ENCODE measurements at regions not wholly inside any gene's neighbourhood (a gene's known extent, or its start where the extent isn't known, plus 50 kb on each side); places are given as distances from the start of the nearest gene placed in this dataset.

- peak overlapping the region in 1 of 8 donors; percentile 12 for H3K4me3 Mint-ChIP-seq
- H3K4me1 Mint-ChIP-seq: peaks cover 0 to 17% (median 8%) of the 10 kb centered on the region in 3 donors
- no peak for DNase-seq
- ATAC-seq (ENCODE audit: low read depth in 2 of 2): no peak
- H3K9me3 Mint-ChIP-seq: peaks cover 0 to 5% (median 2%) of the 10 kb centered on the region in 7 donors
- H3K27me3 Mint-ChIP-seq: no peaks in the 10 kb centered on the region
- H3K27ac Mint-ChIP-seq: no peak overlapping the region
- peaks cover 0 to 4% of the 10 kb centered on the region in 2 donors for H3K36me3 Mint-ChIP-seq
Measured at GRCh38 chr2:3126171-3126910, 251.3 kb downstream of the EIPR1 start.

DNA sequence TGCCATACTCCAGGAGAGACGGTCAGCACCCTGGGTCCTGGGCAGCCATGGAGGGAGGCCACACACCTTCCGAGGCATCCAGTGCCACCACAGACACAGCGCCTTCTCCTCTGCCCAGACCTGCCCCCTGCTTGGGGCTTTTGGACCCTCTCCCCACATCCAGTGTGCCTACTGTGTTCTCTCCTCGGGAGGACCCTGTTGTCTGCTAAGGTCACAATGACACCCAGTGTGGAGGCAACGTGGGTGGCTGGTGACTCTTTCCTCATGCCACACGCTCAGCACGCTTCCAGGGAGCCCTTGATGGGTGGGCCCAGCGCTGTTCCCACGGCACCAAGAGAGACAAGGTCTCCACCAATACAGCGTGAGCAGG lies 251.9 kb downstream of the EIPR1 start:
- no peak overlapping the region for H3K4me3 Mint-ChIP-seq
- DNase-seq (no peak), ATAC-seq (ENCODE audit: low read depth in 2 of 2) (no peak)
- H3K9me3 Mint-ChIP-seq: peaks cover 0 to 5% (median 2%) of the 10 kb centered on the region in 7 donors
- H3K27me3 Mint-ChIP-seq: no peaks in the 10 kb centered on the region
- peaks cover 0 to 15% (median 8%) of the 10 kb centered on the region in 3 donors for H3K4me1 Mint-ChIP-seq
- H3K36me3 Mint-ChIP-seq: peaks cover 0 to 4% of the 10 kb centered on the region in 2 donors
- H3K27ac Mint-ChIP-seq: peak overlapping the region in 1 of 6 donors; percentile 56

GRCh38 chr2:3125001-3125760 lies 252.4 kb downstream of the EIPR1 start:
- Mint-ChIP-seq H3K27me3 (no peaks in the 10 kb centered on the region), H3K4me1 (peaks cover 0 to 12% (median 8%) of the 10 kb centered on the region in 3 donors), H3K27ac (peak overlapping the region in 2 of 6 donors; percentile 48 to 56), H3K4me3 (no peak overlapping the region), H3K9me3 (peaks cover 0 to 6% (median 3%) of the 10 kb centered on the region in 7 donors), H3K36me3 (peaks cover 0 to 4% of the 10 kb centered on the region in 2 donors)
- DNase-seq: no peak
- ATAC-seq (ENCODE audit: low read depth in 2 of 2): no peak

DNA sequence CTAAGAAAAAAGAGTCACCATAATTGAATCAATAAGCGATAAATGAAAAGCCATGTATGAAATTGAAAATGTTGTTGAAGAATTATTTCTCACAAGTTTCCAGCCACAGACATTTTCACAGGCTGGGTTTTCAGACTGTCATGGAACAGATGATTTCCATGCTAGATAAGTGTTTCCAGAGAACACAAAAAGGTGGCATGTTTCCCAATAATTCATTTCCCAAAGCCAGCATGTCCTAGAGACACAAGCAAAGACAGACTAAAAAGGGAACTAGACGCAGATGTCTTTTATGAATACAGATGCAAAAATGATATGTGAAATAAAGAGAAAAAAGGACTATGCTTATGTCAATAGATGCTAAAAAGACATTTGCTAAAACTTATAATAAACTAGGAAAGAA lies 255.1 kb downstream of the EIPR1 start:
- Mint-ChIP-seq H3K4me1 (peaks cover 0 to 12% (median 8%) of the 10 kb centered on the region in 3 donors), H3K27ac (no peak overlapping the region), H3K27me3 (no peaks in the 10 kb centered on the region), H3K36me3 (peaks cover 0 to 4% of the 10 kb centered on the region in 2 donors), H3K4me3 (no peak overlapping the region), H3K9me3 (peaks cover 2 to 9% (median 5%) of the 10 kb centered on the region in 7 donors)
- DNase-seq: no peak
- no peak for ATAC-seq (ENCODE audit: low read depth in 2 of 2)

- Mint-ChIP-seq H3K4me3 (no peak overlapping the region), H3K36me3 (peaks cover 0 to 4% of the 10 kb centered on the region in 2 donors), H3K27me3 (no peaks in the 10 kb centered on the region), H3K4me1 (peaks cover 0 to 4% (median 0%) of the 10 kb centered on the region in 3 donors), H3K27ac (no peak overlapping the region), H3K9me3 (peaks cover 2 to 9% (median 5%) of the 10 kb centered on the region in 7 donors)
- ATAC-seq (ENCODE audit: low read depth in 2 of 2) (no peak), DNase-seq (no peak)
Measured at GRCh38 chr2:3121601-3122000, 256.0 kb downstream of the EIPR1 start.

GRCh38 chr2:3117650-3118216 lies 259.9 kb downstream of the EIPR1 start:
- Mint-ChIP-seq H3K4me1 (peaks cover 0 to 9% (median 0%) of the 10 kb centered on the region in 3 donors), H3K27ac (peak overlapping the region in 1 of 6 donors; percentile 89), H3K4me3 (no peak overlapping the region), H3K9me3 (peaks cover 2 to 9% (median 5%) of the 10 kb centered on the region in 7 donors), H3K27me3 (no peaks in the 10 kb centered on the region), H3K36me3 (peaks cover 0 to 4% of the 10 kb centered on the region in 2 donors)
- ATAC-seq (ENCODE audit: low read depth in 2 of 2) (no peak), DNase-seq (no peak)

DNA sequence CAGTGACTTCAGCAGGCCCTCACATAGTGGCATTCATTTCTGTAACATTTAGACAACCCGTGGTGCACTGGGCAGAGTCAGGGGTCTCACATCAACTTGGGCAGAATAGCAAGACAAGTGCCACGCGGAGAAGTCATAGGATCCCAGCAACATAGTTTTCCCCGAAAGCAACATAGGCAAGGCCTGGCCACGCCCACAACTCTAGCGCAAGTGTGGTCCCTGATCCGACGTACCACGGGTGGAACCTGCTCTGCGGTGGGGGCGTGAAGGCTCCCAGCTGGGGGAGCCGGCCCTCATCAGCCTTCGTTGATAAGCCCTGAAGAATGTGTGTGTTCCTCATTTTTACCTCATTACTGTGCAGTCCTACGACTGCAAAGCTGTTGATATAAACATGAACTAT lies 261.2 kb downstream of the EIPR1 start:
- Mint-ChIP-seq H3K4me3 (no peak overlapping the region), H3K27me3 (no peaks in the 10 kb centered on the region), H3K27ac (no peak overlapping the region), H3K9me3 (peaks cover 1 to 5% (median 3%) of the 10 kb centered on the region in 7 donors), H3K36me3 (peaks cover 0 to under 1% of the 10 kb centered on the region in 2 donors), H3K4me1 (peaks cover 0 to 11% (median 0%) of the 10 kb centered on the region in 3 donors)
- DNase-seq (no peak), ATAC-seq (ENCODE audit: low read depth in 2 of 2) (no peak)

GRCh38 chr2:3115301-3116042 lies 262.1 kb downstream of the EIPR1 start:
- Mint-ChIP-seq H3K9me3 (peaks cover 0 to 5% (median 3%) of the 10 kb centered on the region in 7 donors), H3K4me3 (peak overlapping the region in 1 of 8 donors; percentile 55), H3K36me3 (no peaks in the 10 kb centered on the region), H3K27me3 (no peaks in the 10 kb centered on the region), H3K4me1 (peaks cover 0 to 11% (median 0%) of the 10 kb centered on the region in 3 donors), H3K27ac (no peak overlapping the region)
- no peak for ATAC-seq (ENCODE audit: low read depth in 2 of 2)
- no peak for DNase-seq

GRCh38 chr2:3114406-3115185 lies 263.0 kb downstream of the EIPR1 start:
- H3K27ac Mint-ChIP-seq: no peak overlapping the region
- no peaks in the 10 kb centered on the region for H3K9me3 Mint-ChIP-seq
- no peak for ATAC-seq (ENCODE audit: low read depth in 2 of 2)
- no peak overlapping the region for H3K4me3 Mint-ChIP-seq
- H3K27me3 Mint-ChIP-seq: no peaks in the 10 kb centered on the region
- H3K4me1 Mint-ChIP-seq: peaks cover 0 to 11% (median 0%) of the 10 kb centered on the region in 3 donors
- DNase-seq: no peak
- H3K36me3 Mint-ChIP-seq: no peaks in the 10 kb centered on the region

- ATAC-seq (ENCODE audit: low read depth in 2 of 2) (no peak), DNase-seq (no peak)
- Mint-ChIP-seq H3K36me3 (no peaks in the 10 kb centered on the region), H3K27ac (no peak overlapping the region), H3K4me1 (peaks cover 0 to 11% (median 0%) of the 10 kb centered on the region in 3 donors), H3K9me3 (peaks cover 0 to 2% (median 0%) of the 10 kb centered on the region in 7 donors), H3K27me3 (no peaks in the 10 kb centered on the region), H3K4me3 (no peak overlapping the region)
Measured at GRCh38 chr2:3113769-3114168, 263.8 kb downstream of the EIPR1 start.

- Mint-ChIP-seq H3K4me3 (no peak overlapping the region), H3K36me3 (no peaks in the 10 kb centered on the region), H3K9me3 (peaks cover 0 to 2% (median 0%) of the 10 kb centered on the region in 7 donors), H3K27me3 (no peaks in the 10 kb centered on the region), H3K27ac (no peak overlapping the region), H3K4me1 (peaks cover 0 to 11% (median 0%) of the 10 kb centered on the region in 3 donors)
- ATAC-seq (ENCODE audit: low read depth in 2 of 2) (no peak), DNase-seq (no peak)
Measured at GRCh38 chr2:3113122-3113521, 264.5 kb downstream of the EIPR1 start.

DNA sequence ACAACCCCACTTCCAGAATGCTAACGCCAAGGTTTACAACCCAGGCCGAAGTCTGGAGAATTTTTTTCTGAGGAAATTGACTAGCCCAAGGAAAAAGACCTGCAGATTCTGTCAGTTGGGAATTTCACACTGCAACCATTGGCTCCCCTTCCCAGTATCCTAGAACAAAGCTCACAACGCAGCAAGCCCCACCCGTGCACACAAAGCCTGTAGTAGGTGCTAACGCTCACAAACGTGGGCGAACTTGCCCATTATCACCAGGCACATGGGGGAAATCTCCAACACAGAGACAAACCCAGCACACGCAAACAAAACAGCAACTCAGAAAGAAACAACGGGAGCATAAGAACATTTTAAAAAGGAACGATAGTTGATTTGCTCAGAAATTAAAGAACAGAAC lies 265.1 kb downstream of the EIPR1 start:
- no peaks in the 10 kb centered on the region for H3K36me3 Mint-ChIP-seq
- no peaks in the 10 kb centered on the region for H3K27me3 Mint-ChIP-seq
- no peak overlapping the region for H3K4me3 Mint-ChIP-seq
- no peak for DNase-seq
- no peak for ATAC-seq (ENCODE audit: low read depth in 2 of 2)
- no peak overlapping the region for H3K27ac Mint-ChIP-seq
- H3K9me3 Mint-ChIP-seq: peaks cover 0 to 2% (median 0%) of the 10 kb centered on the region in 7 donors
- H3K4me1 Mint-ChIP-seq: peaks cover 0 to 11% (median 3%) of the 10 kb centered on the region in 3 donors
